GM13976 (cell line): ENCODE measurements at regions not wholly inside any gene's neighbourhood (a gene's known extent, or its start where the extent isn't known, plus 50 kb on each side); places are given as distances from the start of the nearest gene placed in this dataset.

ENCODE experiments used
- DNase-seq: peaks from one replicate; pipeline ENCODE4 v3.0.0; 2012; ENCODE audit warnings: low spot score
- CTCF ChIP-seq: IDR thresholded peaks from 2 replicates; pipeline ENCODE4 v1.5.1; 2012; ENCODE audit warnings: borderline replicate concordance, mild to moderate bottlenecking; ENCODE audit not compliant: insufficient read depth; ENCODE audit errors: extremely low read depth, missing control alignments, control extremely low read depth
- in situ Hi-C: fragments of 300-500 bp; cut with MboI; formaldehyde crosslinking; loops from one replicate; pipeline ENCODE4 v1.12.0; 2022; ENCODE audit warnings: low sequenced_read_pairs, mixed read lengths, inconsistent platforms; ENCODE audit not compliant: unreplicated experiment

GRCh38 chr15:98123297-98123696, 162.8 kb downstream of the ARRDC4 start:
- in situ Hi-C loops, result no loop called here
- no peak for TF ChIP-seq CTCF
- no peak for DNase-seq

DNA sequence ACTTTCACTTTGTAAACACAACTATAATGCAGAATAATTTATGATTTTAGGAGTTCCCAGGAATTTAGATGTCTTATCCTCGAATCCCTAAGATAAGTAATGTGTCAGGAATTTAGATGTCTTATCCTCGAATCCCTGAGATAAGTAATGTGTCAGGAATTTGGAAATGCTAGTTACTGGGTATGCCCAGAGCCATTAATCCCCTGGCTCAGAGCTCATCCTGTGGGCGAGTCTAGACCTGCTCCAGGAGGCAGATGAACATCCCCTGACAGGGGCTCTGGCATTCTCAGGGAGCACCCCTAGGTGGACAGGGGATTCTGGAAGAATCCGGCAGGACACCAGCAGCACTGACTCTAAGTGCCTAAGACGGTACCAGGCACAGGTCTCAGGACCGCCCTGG, 163.3 kb downstream of the ARRDC4 start:
- no peak for TF ChIP-seq CTCF
- in situ Hi-C loops, result no loop called here
- no peak for DNase-seq

GRCh38 chr15:98124581-98124980, 164.1 kb downstream of the ARRDC4 start:
- TF ChIP-seq CTCF, result no peak
- no peak for DNase-seq
- in situ Hi-C loops, result no loop called here

GRCh38 chr15:98126326-98127085, 166.0 kb downstream of the ARRDC4 start:
- no peak for TF ChIP-seq CTCF
- DNase-seq, result no peak
- in situ Hi-C loops, result no loop called here

DNA sequence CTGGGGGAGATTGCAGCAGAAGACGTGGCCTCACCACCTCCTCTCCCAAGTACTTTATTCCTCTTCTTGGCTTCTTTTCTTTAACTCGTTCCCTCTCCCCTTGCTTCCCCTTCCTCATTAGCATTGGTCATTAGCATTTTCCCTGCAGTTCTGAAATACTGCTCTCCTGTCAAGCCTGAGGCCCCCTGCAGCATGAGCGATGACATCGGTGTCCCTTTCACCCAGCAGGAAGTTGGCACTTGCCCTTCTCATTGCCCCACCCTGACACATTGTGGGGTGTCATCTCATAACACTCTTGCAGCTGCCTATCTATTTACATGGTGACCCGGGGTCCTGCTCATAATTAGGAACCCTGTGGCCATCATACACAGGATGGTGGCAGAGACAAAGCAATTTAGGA, 167.1 kb downstream of the ARRDC4 start:
- no peak for DNase-seq
- TF ChIP-seq CTCF, result no peak
- in situ Hi-C loops, result no loop called here

GRCh38 chr15:98131924-98132323, 171.4 kb downstream of the ARRDC4 start:
- no peak for TF ChIP-seq CTCF
- in situ Hi-C loops, result no loop called here
- no peak for DNase-seq
